MM.1S (cell line): ENCODE measurements at regions not wholly inside any gene's neighbourhood (a gene's known extent, or its start where the extent isn't known, plus 50 kb on each side); places are given as distances from the start of the nearest gene placed in this dataset.

Source experiments
- EZH2phosphoT487 ChIP-seq: fragments of 300-600 bp; sonication (generic); IDR thresholded peaks from 2 replicates; pipeline ENCODE4 v1.6.1; 2018; ENCODE audit warnings: antibody characterized with exemption, low read length
- TF ChIP-seq, protein P1 (sequence below): fragments of 300-600 bp; sonication (generic); IDR thresholded peaks from 2 replicates; pipeline ENCODE4 v1.5.1; 2016; ENCODE audit warnings: antibody characterized with exemption, low read length, mixed read lengths

DNA sequence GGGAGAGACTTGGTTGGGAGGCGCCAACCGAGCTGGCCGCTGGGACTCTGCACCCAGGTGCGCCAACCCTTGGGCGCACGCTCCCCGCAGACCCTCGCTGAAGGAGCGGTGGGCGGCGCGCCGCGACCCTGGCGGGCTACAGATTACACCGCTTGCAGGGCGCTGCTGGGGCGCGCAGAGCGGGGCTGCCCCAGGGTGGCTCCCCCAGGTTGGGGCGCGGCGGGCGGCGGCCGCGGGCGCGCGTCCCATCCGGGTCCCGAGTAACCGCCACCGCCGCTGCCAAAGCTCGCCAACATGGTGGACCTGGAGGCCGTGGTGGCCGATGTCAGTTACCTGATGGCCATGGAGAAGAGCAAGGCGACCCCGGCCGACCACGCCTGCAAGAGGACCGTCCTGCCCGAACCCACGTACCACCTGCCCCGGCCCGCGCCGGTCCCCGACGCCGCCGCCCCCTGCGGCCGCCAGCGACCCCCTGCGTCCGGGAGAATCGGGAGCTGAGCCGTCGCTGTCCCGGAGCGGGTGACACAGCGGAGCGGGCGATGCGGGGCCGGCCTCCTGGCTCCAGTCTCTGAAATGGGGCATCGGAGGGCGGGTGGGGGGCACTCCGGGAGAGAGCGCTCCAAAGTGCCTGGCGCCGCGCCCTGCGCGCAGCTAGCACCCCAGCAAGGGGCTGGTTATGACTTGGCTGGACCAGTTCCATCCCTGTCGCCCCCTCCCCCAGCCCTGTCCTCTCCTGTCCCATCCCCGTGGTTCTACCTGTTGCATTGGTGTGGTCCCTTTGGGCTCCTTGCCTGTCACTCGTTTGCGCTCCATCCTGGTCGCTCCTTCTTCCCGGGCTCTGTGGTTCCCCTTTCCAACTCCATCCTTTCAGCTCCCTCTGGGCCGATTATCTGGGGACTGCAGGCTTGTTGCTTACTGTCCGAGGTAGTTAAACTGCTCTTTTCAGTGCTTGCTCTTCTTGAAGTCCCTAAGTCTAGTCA, 143.3 kb upstream of the GRK3 start:
- TF ChIP-seq, protein P1, sequence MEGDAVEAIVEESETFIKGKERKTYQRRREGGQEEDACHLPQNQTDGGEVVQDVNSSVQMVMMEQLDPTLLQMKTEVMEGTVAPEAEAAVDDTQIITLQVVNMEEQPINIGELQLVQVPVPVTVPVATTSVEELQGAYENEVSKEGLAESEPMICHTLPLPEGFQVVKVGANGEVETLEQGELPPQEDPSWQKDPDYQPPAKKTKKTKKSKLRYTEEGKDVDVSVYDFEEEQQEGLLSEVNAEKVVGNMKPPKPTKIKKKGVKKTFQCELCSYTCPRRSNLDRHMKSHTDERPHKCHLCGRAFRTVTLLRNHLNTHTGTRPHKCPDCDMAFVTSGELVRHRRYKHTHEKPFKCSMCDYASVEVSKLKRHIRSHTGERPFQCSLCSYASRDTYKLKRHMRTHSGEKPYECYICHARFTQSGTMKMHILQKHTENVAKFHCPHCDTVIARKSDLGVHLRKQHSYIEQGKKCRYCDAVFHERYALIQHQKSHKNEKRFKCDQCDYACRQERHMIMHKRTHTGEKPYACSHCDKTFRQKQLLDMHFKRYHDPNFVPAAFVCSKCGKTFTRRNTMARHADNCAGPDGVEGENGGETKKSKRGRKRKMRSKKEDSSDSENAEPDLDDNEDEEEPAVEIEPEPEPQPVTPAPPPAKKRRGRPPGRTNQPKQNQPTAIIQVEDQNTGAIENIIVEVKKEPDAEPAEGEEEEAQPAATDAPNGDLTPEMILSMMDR: no peak
- no peak for TF ChIP-seq EZH2phosphoT487
